GM10266 (cell line): ENCODE measurements at regions not wholly inside any gene's neighbourhood (a gene's known extent, or its start where the extent isn't known, plus 50 kb on each side); places are given as distances from the start of the nearest gene placed in this dataset.

ENCODE experiments used
- DNase-seq: peaks from one replicate; pipeline ENCODE4 v3.0.0; 2012; ENCODE audit errors: extremely low spot score
- TF ChIP-seq, protein P1 (sequence below): IDR thresholded peaks from 2 replicates; pipeline ENCODE4 v1.5.1; 2012; ENCODE audit warnings: mild to moderate bottlenecking, low read depth; ENCODE audit not compliant: control insufficient read depth, insufficient read depth; ENCODE audit errors: missing control alignments

DNA sequence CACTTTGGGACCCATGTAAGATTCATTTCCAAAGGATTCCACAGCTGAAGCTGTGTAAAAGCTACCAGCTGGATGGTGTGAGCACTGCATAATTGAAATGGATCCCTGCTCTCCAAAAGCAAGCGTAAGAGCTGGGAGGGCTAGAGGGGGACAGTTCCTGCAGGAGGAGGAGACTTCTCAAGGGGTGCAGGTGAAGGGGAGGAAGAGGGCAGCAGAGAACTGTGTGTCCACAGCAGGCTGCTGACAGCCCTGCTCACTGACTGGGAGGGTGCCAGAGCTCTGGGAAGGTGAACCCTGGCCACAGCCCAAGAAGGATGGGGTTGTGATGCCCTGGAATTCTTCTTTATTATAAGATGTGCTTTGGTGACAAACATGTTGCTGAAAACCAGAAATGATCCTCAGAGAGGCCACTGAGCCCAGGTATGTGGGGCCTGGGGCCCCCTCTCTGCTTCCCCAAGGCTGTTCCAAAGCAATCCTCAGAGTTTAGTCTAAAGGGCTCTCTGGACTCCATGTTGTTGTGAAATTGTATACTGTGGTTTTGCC is 112.8 kb upstream of the SLC25A48 start:
- TF ChIP-seq, protein P1, sequence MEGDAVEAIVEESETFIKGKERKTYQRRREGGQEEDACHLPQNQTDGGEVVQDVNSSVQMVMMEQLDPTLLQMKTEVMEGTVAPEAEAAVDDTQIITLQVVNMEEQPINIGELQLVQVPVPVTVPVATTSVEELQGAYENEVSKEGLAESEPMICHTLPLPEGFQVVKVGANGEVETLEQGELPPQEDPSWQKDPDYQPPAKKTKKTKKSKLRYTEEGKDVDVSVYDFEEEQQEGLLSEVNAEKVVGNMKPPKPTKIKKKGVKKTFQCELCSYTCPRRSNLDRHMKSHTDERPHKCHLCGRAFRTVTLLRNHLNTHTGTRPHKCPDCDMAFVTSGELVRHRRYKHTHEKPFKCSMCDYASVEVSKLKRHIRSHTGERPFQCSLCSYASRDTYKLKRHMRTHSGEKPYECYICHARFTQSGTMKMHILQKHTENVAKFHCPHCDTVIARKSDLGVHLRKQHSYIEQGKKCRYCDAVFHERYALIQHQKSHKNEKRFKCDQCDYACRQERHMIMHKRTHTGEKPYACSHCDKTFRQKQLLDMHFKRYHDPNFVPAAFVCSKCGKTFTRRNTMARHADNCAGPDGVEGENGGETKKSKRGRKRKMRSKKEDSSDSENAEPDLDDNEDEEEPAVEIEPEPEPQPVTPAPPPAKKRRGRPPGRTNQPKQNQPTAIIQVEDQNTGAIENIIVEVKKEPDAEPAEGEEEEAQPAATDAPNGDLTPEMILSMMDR: no peak
- no peak for DNase-seq

GRCh38 chr5:135720191-135720590 is 114.3 kb upstream of the SLC25A48 start:
- TF ChIP-seq, protein P1: no peak

GRCh38 chr5:135719428-135720063 is 114.9 kb upstream of the SLC25A48 start:
- DNase-seq: no peak
- TF ChIP-seq, protein P1: no peak

More at GRCh38 chr5:135720191-135720590, 114.3 kb upstream of the SLC25A48 start:
- no peak for DNase-seq

- TF ChIP-seq, protein P1: no peak
- no peak for DNase-seq
Measured at GRCh38 chr5:135718651-135719050, 115.8 kb upstream of the SLC25A48 start.

DNA sequence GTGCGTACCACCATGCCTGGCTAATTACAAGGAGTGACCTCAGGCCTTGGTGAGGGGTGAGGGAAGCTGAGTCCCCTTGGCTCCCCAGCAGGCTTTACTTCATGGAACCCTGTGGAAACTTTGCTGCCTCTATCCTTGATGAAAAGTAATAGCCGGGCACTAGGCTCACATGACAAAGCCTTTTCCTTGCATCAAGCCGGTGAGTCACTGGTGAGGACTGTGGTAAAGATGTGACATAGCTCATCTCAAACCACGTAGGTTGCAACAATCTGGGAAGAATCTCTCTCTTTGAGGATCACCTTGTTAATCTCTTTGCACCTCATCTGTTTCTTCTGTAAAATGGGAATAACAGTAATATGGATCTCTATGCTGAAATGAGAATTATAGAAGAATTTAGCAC is 116.3 kb upstream of the SLC25A48 start:
- no peak for DNase-seq

GRCh38 chr5:135715267-135716055 is 119.0 kb upstream of the SLC25A48 start:
- TF ChIP-seq, protein P1: no peak
- DNase-seq: no peak

More for the DNA sequence above, 116.3 kb upstream of the SLC25A48 start:
- TF ChIP-seq, protein P1: no peak
